H1 (cell line): ENCODE measurements at regions not wholly inside any gene's neighbourhood (a gene's known extent, or its start where the extent isn't known, plus 50 kb on each side); places are given as distances from the start of the nearest gene placed in this dataset.

Experiments
- CTCF ChIA-PET: fragments of 300-600 bp; sonication (Branson Sonifier 250); formaldehyde crosslinking; loops from one replicate; lab custom pipeline; 2021; ENCODE audit not compliant: partially characterized antibody; lab: Charles Lee
- POLR2A ChIA-PET: fragments of 300-600 bp; sonication (Branson Sonifier 250); formaldehyde crosslinking; loops from one replicate; lab custom pipeline; 2021; ENCODE audit warnings: inconsistent platforms; ENCODE audit not compliant: partially characterized antibody; lab: Charles Lee
- DNase-seq, 2 experiments: peaks; one replicate each; pipeline versions ENCODE4 v3.0.0 to v3.0.0-alpha.2; 2010 to 2022; ENCODE audit warnings: low spot score in 2 of 2, low read depth in 1 of 2, mixed read lengths in 1 of 2
- FAIRE-seq: peaks from 2 replicates; lab custom pipeline; 2011; peaks lifted over from hg19 to GRCh38; lab: Jason Lieb, UNC
- H2AFZ ChIP-seq: 2 replicates; pipeline ENCODE4 v1.8.1; 2012; ENCODE audit warnings: low read length, inconsistent platforms
- H2AK5ac ChIP-seq: 2 replicates; pipeline ENCODE4 v1.6.1; 2013; ENCODE audit warnings: low read depth, low read length
- H2BK120ac ChIP-seq: replicated peaks from 2 replicates; pipeline ENCODE3; 2013; ENCODE audit warnings: low read depth, low read length, inconsistent platforms
- H2BK12ac ChIP-seq: 2 replicates; pipeline ENCODE4 v1.6.1; 2013; ENCODE audit warnings: low read depth, low read length
- H2BK15ac ChIP-seq: 2 replicates; pipeline ENCODE4 v1.6.1; 2013; ENCODE audit warnings: low read length
- H2BK20ac ChIP-seq: 2 replicates; pipeline ENCODE4 v1.6.1; 2013; ENCODE audit warnings: low read length
- H2BK5ac ChIP-seq: 2 replicates; pipeline ENCODE4 v1.6.1; 2013; ENCODE audit warnings: low read depth, low read length
- H3K14ac ChIP-seq: 2 replicates; pipeline ENCODE4 v1.6.1; 2013; ENCODE audit warnings: inconsistent platforms; ENCODE audit not compliant: insufficient read length
- H3K18ac ChIP-seq: 2 replicates; pipeline ENCODE4 v1.6.1; 2013; ENCODE audit warnings: low read length; ENCODE audit errors: extremely low read depth
- H3K23ac ChIP-seq: 2 replicates; pipeline ENCODE4 v1.6.1; 2013; ENCODE audit warnings: inconsistent platforms; ENCODE audit not compliant: insufficient read length
- H3K23me2 ChIP-seq: 2 replicates; pipeline ENCODE4 v1.6.1; 2013; ENCODE audit warnings: low read depth, low read length
- H3K27ac ChIP-seq: 2 replicates; pipeline ENCODE4 v1.6.1; 2011; ENCODE audit warnings: low read depth, low read length, inconsistent platforms
- H3K27me3 ChIP-seq, 4 experiments: replicated peaks in 1 of 4; 1 replicate in 1 of 4; 2 replicates in 3 of 4; pipeline versions ENCODE4 v1.6.1 to v1.8.1; 2011 to 2013; ENCODE audit warnings: low read length in 3 of 4, mild to moderate bottlenecking in 3 of 4, inconsistent platforms in 2 of 4, mixed read lengths in 2 of 4, moderate library complexity in 1 of 4; ENCODE audit not compliant: control insufficient read depth in 3 of 4, insufficient read depth in 3 of 4; ENCODE audit errors: extremely low read depth in 1 of 4
- H3K36me3 ChIP-seq, 4 experiments: 2 replicates each; pipeline versions ENCODE4 v1.6.1 to v1.8.1; 2011 to 2013; ENCODE audit warnings: mild to moderate bottlenecking in 4 of 4, low read length in 3 of 4, moderate library complexity in 2 of 4, control low read depth in 1 of 4, inconsistent platforms in 1 of 4; ENCODE audit not compliant: insufficient read depth in 4 of 4, control insufficient read depth in 2 of 4
- H3K4ac ChIP-seq: replicated peaks from 2 replicates; pipeline ENCODE3; 2013; ENCODE audit warnings: low read length, low read depth, mixed read lengths, inconsistent platforms; ENCODE audit not compliant: insufficient read length
- H3K4me1 ChIP-seq, 4 experiments: replicated peaks in 1 of 4; 1 replicate in 1 of 4; 2 replicates in 3 of 4; pipeline versions ENCODE4 v1.6.1 to v1.8.1; 2011 to 2013; ENCODE audit warnings: low read length in 3 of 4, inconsistent platforms in 2 of 4, mixed read lengths in 1 of 4; ENCODE audit not compliant: insufficient read depth in 4 of 4, control insufficient read depth in 3 of 4
- H3K4me2 ChIP-seq, 2 experiments: 2 replicates each; pipeline versions ENCODE4 v1.6.1 to v1.8.1; 2011 to 2013; ENCODE audit warnings: low read depth in 2 of 2, low read length in 2 of 2, control low read depth in 1 of 2, inconsistent platforms in 1 of 2, mild to moderate bottlenecking in 1 of 2; ENCODE audit not compliant: insufficient read depth in 1 of 2
- H3K4me3 ChIP-seq, 4 experiments: fragments of 200-600, 300-600 bp in 1 of 4; sonication (generic), shearing (Covaris generic), sonication (Bioruptor Twin) in 1 of 4; 2 replicates each; pipeline versions ENCODE4 v1.5.1 to v1.8.1; 2011 to 2016; ENCODE audit warnings: low read length in 4 of 4, low read depth in 3 of 4, control low read depth in 2 of 4, inconsistent platforms in 2 of 4, mild to moderate bottlenecking in 2 of 4, mixed read lengths in 1 of 4, moderate library complexity in 1 of 4; ENCODE audit not compliant: insufficient read depth in 2 of 4; ENCODE audit errors: extremely low read depth in 1 of 4
- H3K56ac ChIP-seq: replicated peaks from 2 replicates; pipeline ENCODE3; 2013; ENCODE audit warnings: low read depth, mild to moderate bottlenecking, mixed read lengths, low read length, inconsistent platforms; ENCODE audit not compliant: insufficient read length
- H3K79me1 ChIP-seq: 2 replicates; pipeline ENCODE4 v1.6.1; 2013; ENCODE audit warnings: low read depth, low read length, control low read depth
- H3K79me2 ChIP-seq, 2 experiments: 2 replicates each; pipeline versions ENCODE4 v1.6.1 to v1.8.1; 2012 to 2013; ENCODE audit warnings: low read length in 2 of 2, mild to moderate bottlenecking in 2 of 2, inconsistent platforms in 1 of 2; ENCODE audit not compliant: insufficient read depth in 2 of 2, control insufficient read depth in 1 of 2
- H3K9ac ChIP-seq, 4 experiments: replicated peaks in 1 of 4; 1 replicate in 1 of 4; 2 replicates in 3 of 4; pipeline versions ENCODE4 v1.6.1 to v1.8.1; 2011 to 2013; ENCODE audit warnings: low read depth in 3 of 4, low read length in 3 of 4, control low read depth in 2 of 4, mild to moderate bottlenecking in 2 of 4, moderate library complexity in 2 of 4, inconsistent platforms in 1 of 4; ENCODE audit errors: extremely low read depth in 1 of 4
- H3K9me3 ChIP-seq, 2 experiments: 2 replicates each; pipeline versions ENCODE4 v1.6.1 to v1.8.1; 2012 to 2013; ENCODE audit warnings: mild to moderate bottlenecking in 2 of 2, moderate library complexity in 2 of 2, control low read depth in 1 of 2, inconsistent platforms in 1 of 2, low read depth in 1 of 2, low read length in 1 of 2, mixed read lengths in 1 of 2; ENCODE audit not compliant: insufficient read depth in 2 of 2
- H4K20me1 ChIP-seq, 2 experiments: replicated peaks in 1 of 2; 2 replicates each; pipeline versions ENCODE3 to v1.8.1; 2011 to 2013; ENCODE audit warnings: inconsistent platforms in 2 of 2, low read length in 2 of 2, mild to moderate bottlenecking in 1 of 2; ENCODE audit not compliant: insufficient read depth in 2 of 2, control insufficient read depth in 1 of 2
- H4K5ac ChIP-seq: 2 replicates; pipeline ENCODE4 v1.6.1; 2013; ENCODE audit warnings: low read length, low read depth, mixed read lengths, inconsistent platforms; ENCODE audit not compliant: insufficient read length
- H4K8ac ChIP-seq: 2 replicates; pipeline ENCODE4 v1.8.0; 2013; ENCODE audit warnings: mild to moderate bottlenecking, moderate library complexity, low read length, inconsistent platforms; ENCODE audit not compliant: insufficient read depth; ENCODE audit errors: extremely low read depth
- H4K91ac ChIP-seq: replicated peaks from 2 replicates; pipeline ENCODE3; 2013; ENCODE audit warnings: low read length, mixed read lengths, inconsistent platforms; ENCODE audit not compliant: insufficient read length
- BRCA1 ChIP-seq: IDR thresholded peaks from 2 replicates; pipeline ENCODE4 v1.6.1; 2012; ENCODE audit warnings: low read depth, low read length, improper control_type of control experiment
- CHD2 ChIP-seq: IDR thresholded peaks from 2 replicates; pipeline ENCODE4 v1.6.1; 2012; ENCODE audit warnings: low read length, improper control_type of control experiment
- CREB1 ChIP-seq: IDR thresholded peaks from 2 replicates; pipeline ENCODE4 v1.6.1; 2012; ENCODE audit warnings: inconsistent platforms
- EP300 ChIP-seq, 2 experiments: IDR thresholded peaks; 1 replicate in 1 of 2; 2 replicates in 1 of 2; pipeline ENCODE4 v1.6.1; 2011 to 2012; ENCODE audit warnings: low read depth in 2 of 2, low read length in 2 of 2, mild to moderate bottlenecking in 2 of 2, borderline replicate concordance in 1 of 2, inconsistent platforms in 1 of 2, moderate library complexity in 1 of 2
- EZH2 ChIP-seq: fragments of 200-600 bp; sonication (generic); IDR thresholded peaks from 2 replicates; pipeline ENCODE4 v1.7.1; 2012; ENCODE audit warnings: low read depth, mild to moderate bottlenecking, moderate library complexity, low read length, inconsistent platforms; ENCODE audit not compliant: severe bottlenecking
- FOSL1 ChIP-seq: IDR thresholded peaks from 2 replicates; pipeline ENCODE4 v1.6.1; 2011; ENCODE audit warnings: mild to moderate bottlenecking, low read depth, low read length, moderate library complexity; ENCODE audit not compliant: insufficient read depth
- KDM5A ChIP-seq: fragments of 200-600 bp; IDR thresholded peaks from 2 replicates; pipeline ENCODE4 v1.7.1; 2012; ENCODE audit warnings: mild to moderate bottlenecking, low read length, inconsistent platforms, mixed read lengths
- NANOG ChIP-seq: IDR thresholded peaks from 2 replicates; pipeline ENCODE4 v1.6.1; 2011; ENCODE audit warnings: low read length, low read depth, mild to moderate bottlenecking, inconsistent platforms; ENCODE audit not compliant: insufficient read depth, poor library complexity, severe bottlenecking
- POU5F1 ChIP-seq: IDR thresholded peaks from 2 replicates; pipeline ENCODE4 v1.6.1; 2011; ENCODE audit warnings: low read depth, mild to moderate bottlenecking, low read length, moderate library complexity
- SIRT6 ChIP-seq: IDR thresholded peaks from one replicate; pipeline ENCODE4 v1.7.1; 2012; ENCODE audit warnings: low read length, inconsistent platforms
- TAF1 ChIP-seq: IDR thresholded peaks from 2 replicates; pipeline ENCODE4 v1.6.1; 2011; ENCODE audit warnings: mild to moderate bottlenecking, low read depth, low read length
- TEAD4 ChIP-seq: IDR thresholded peaks from 2 replicates; pipeline ENCODE4 v1.6.1; 2012; ENCODE audit warnings: low read depth, low read length, inconsistent platforms, mixed read lengths
- YY1 ChIP-seq: IDR thresholded peaks from 2 replicates; pipeline ENCODE4 v1.6.1; 2011; ENCODE audit warnings: low read depth, mild to moderate bottlenecking, low read length
- WGBS, 2 experiments: shearing (Covaris generic) in 1 of 2; methylation state at CpG; one replicate each; pipeline versions ENCODE4 v1.1.6 to v1.1.7; 2013 to 2015; ENCODE audit warnings: low lambda C conversion rate in 2 of 2, mixed read lengths in 2 of 2, inconsistent platforms in 1 of 2, low coverage in 1 of 2, missing lambda C conversion rate in 1 of 2; ENCODE audit not compliant: insufficient replicate concordance in 2 of 2, insufficient coverage in 1 of 2, insufficient read length in 1 of 2; ENCODE audit errors: extremely low coverage in 1 of 2, missing lambda C conversion rate in 1 of 2; 5-methylcytosine and 5-hydroxymethylcytosine counted together
- TF ChIP-seq, protein P1 (sequence below): IDR thresholded peaks from 2 replicates; pipeline ENCODE4 v1.6.1; 2012; ENCODE audit warnings: low read length, inconsistent platforms

GRCh38 chr2:217666338-217666737, 336.5 kb downstream of the TNS1 start:
- WGBS, 2 experiments: 80% methylated on average over 2 of the region's 2 CpGs; no CpG with 5 or more reads in 1 of the 2 experiments
- Histone ChIP-seq H2AFZ (no peak overlapping the region), H2BK12ac (no peak overlapping the region), H3K9ac (no peak overlapping the region), H2BK5ac (no peak overlapping the region), H3K23me2 (no peaks in the 10 kb centered on the region), H3K4me2 (no peak overlapping the region), H3K18ac (no peak overlapping the region), H3K4me1 (no peaks in the 10 kb centered on the region), H3K9me3 (no peaks in the 10 kb centered on the region), H3K27me3 (no peaks in the 10 kb centered on the region), H3K23ac (no peak overlapping the region), H4K91ac (no peak overlapping the region), H3K4ac (no peak overlapping the region), H3K14ac (no peak overlapping the region), H4K5ac (no peak overlapping the region), H3K56ac (no peak overlapping the region), H3K27ac (no peak overlapping the region), H3K79me1 (no peaks in the 10 kb centered on the region), H4K8ac (no peak overlapping the region), H3K4me3 (no peak overlapping the region), H2BK120ac (no peak overlapping the region), H2AK5ac (no peak overlapping the region), H2BK15ac (no peak overlapping the region), H2BK20ac (no peak overlapping the region), H3K79me2 (no peaks in the 10 kb centered on the region), H3K36me3 (no peaks in the 10 kb centered on the region), H4K20me1 (no peaks in the 10 kb centered on the region)
- POLR2A ChIA-PET: no interaction called here
- DNase-seq (no peak), FAIRE-seq (no peak)
- CTCF ChIA-PET: interaction anchor here (0.6 to 4.5 kb wide), 4 partner anchors 15 to 135 kb away, joined by 3 to 32 read pairs (median 4); no protein-coding TSS in a partner anchor
- TF ChIP-seq BRCA1: no peak
- TF ChIP-seq POU5F1: no peak
- TF ChIP-seq FOSL1: no peak
- no peak for TF ChIP-seq KDM5A
- TF ChIP-seq SIRT6: no peak
- TF ChIP-seq YY1: no peak
- no peak for TF ChIP-seq EZH2
- no peak for TF ChIP-seq CREB1
- TF ChIP-seq, protein P1, sequence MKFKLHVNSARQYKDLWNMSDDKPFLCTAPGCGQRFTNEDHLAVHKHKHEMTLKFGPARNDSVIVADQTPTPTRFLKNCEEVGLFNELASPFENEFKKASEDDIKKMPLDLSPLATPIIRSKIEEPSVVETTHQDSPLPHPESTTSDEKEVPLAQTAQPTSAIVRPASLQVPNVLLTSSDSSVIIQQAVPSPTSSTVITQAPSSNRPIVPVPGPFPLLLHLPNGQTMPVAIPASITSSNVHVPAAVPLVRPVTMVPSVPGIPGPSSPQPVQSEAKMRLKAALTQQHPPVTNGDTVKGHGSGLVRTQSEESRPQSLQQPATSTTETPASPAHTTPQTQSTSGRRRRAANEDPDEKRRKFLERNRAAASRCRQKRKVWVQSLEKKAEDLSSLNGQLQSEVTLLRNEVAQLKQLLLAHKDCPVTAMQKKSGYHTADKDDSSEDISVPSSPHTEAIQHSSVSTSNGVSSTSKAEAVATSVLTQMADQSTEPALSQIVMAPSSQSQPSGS: no peak
- no peak for TF ChIP-seq CHD2
- no peak for TF ChIP-seq EP300 (IDR thresholded peaks at IDR 0.05; ENCODE audit: borderline replicate concordance in 1 of 2, low read depth in 2 of 2, low read length in 2 of 2)
- no peak for TF ChIP-seq TEAD4
- no peak for TF ChIP-seq TAF1
- no peak for TF ChIP-seq NANOG
